A549 (cell line): ENCODE measurements at regions not wholly inside any gene's neighbourhood (a gene's known extent, or its start where the extent isn't known, plus 50 kb on each side); places are given as distances from the start of the nearest gene placed in this dataset.

ENCODE experiments used
- ATAC-seq, 2 experiments: fragments of 200-7000 bp in 1 of 2; fragments of >200 bp in 1 of 2; cut with Nextera tagmentation in 1 of 2; cut with Tn5 transposase in 1 of 2; 3 replicates each; pipeline versions ENCODE4 v1.8.0 to v1.9.1; 2018 to 2020; ENCODE audit warnings: mild to moderate bottlenecking in 1 of 2, moderate library complexity in 1 of 2
- CTCF ChIA-PET: fragments of 300-600 bp; sonication (Branson Sonifier 250); formaldehyde crosslinking; extraction: SDS; loops from one replicate; lab custom pipeline; 2021; ENCODE audit warnings: antibody characterized with exemption, inconsistent platforms; lab: Yijun Ruan, JAX
- POLR2A ChIA-PET: fragments of 350-600 bp; formaldehyde crosslinking; extraction: SDS; loops from one replicate; lab custom pipeline; 2021; ENCODE audit warnings: antibody characterized with exemption, inconsistent platforms; lab: Yijun Ruan, JAX
- DNase-seq, 2 experiments: peaks; one replicate each; pipeline versions ENCODE4 v3.0.0 to v3.0.0-alpha.2; 2011 to 2016; ENCODE audit warnings: low read depth in 1 of 2, low spot score in 1 of 2
- FAIRE-seq: peaks from 2 replicates; lab custom pipeline; 2011; peaks lifted over from hg19 to GRCh38; lab: Jason Lieb, UNC
- H3K27ac ChIP-seq, 2 experiments: fragments of >200 bp; sonication (Bioruptor Twin); formaldehyde crosslinking; 3 replicates each; pipeline ENCODE4 v1.5.1; 2016 to 2017
- H3K4me1 ChIP-seq: fragments of >200 bp; sonication (Bioruptor Twin); formaldehyde crosslinking; 3 replicates; pipeline ENCODE4 v1.6.1; 2016
- H3K4me2 ChIP-seq: fragments of >200 bp; sonication (Bioruptor Twin); formaldehyde crosslinking; 3 replicates; pipeline ENCODE4 v1.6.1; 2016
- H3K4me3 ChIP-seq: fragments of >200 bp; sonication (Bioruptor Twin); formaldehyde crosslinking; 3 replicates; pipeline ENCODE4 v1.5.1; 2016
- H3K9me3 ChIP-seq: fragments of >200 bp; sonication (Bioruptor Twin); formaldehyde crosslinking; 3 replicates; pipeline ENCODE4 v1.6.1; 2016
- BHLHE40 ChIP-seq: IDR thresholded peaks from 2 replicates; pipeline ENCODE4 v1.6.1; 2012; ENCODE audit warnings: low read depth, low read length, inconsistent platforms
- CBX8 ChIP-seq: fragments of 200-600 bp; sonication (generic); IDR thresholded peaks from 2 replicates; pipeline ENCODE4 v1.6.1; 2016
- CHD2 ChIP-seq: fragments of 150-350 bp; IDR thresholded peaks from 2 replicates; pipeline ENCODE4 v1.6.1; 2014; ENCODE audit warnings: low read length; ENCODE audit not compliant: partially characterized antibody
- CHD4 ChIP-seq: fragments of 200-600 bp; sonication (generic); IDR thresholded peaks from 2 replicates; pipeline ENCODE4 v1.6.1; 2016; ENCODE audit warnings: antibody characterized with exemption, mild to moderate bottlenecking, borderline replicate concordance
- EHF ChIP-seq: fragments of 250-450 bp; sonication (Bioruptor Pico); IDR thresholded peaks from 2 replicates; pipeline ENCODE4 v1.5.0; 2020; ENCODE audit warnings: mild to moderate bottlenecking
- EP300 ChIP-seq, 2 experiments: fragments of >200 bp; sonication (Bioruptor Twin); formaldehyde crosslinking; IDR thresholded peaks; 2 replicates in 1 of 2; 3 replicates in 1 of 2; pipeline ENCODE4 v1.6.1; 2016 to 2017
- GATA3 ChIP-seq: IDR thresholded peaks from 2 replicates; pipeline ENCODE4 v1.6.1; 2012; ENCODE audit warnings: borderline replicate concordance
- HMGXB4 ChIP-seq: fragments of 250-450 bp; sonication (Bioruptor Pico); IDR thresholded peaks from 2 replicates; pipeline ENCODE4 v1.5.0; 2021; ENCODE audit warnings: mild to moderate bottlenecking, moderate library complexity, borderline replicate concordance
- HOXA7 ChIP-seq: fragments of 250-450 bp; sonication (Bioruptor Pico); IDR thresholded peaks from 2 replicates; pipeline ENCODE4 v1.5.0; 2020; ENCODE audit warnings: mild to moderate bottlenecking, moderate library complexity
- HOXB13 ChIP-seq: fragments of 250-450 bp; sonication (Bioruptor Pico); IDR thresholded peaks from 2 replicates; pipeline ENCODE4 v1.5.0; 2020; ENCODE audit warnings: low read depth, mild to moderate bottlenecking, moderate library complexity
- HOXB5 ChIP-seq: fragments of 250-450 bp; sonication (Bioruptor Pico); IDR thresholded peaks from 2 replicates; pipeline ENCODE4 v1.5.0; 2020; ENCODE audit warnings: mild to moderate bottlenecking, moderate library complexity
- MAFK ChIP-seq: fragments of 450-650 bp; IDR thresholded peaks from 2 replicates; pipeline ENCODE4 v1.6.1; 2014; ENCODE audit not compliant: partially characterized antibody
- MAX ChIP-seq: IDR thresholded peaks from 2 replicates; pipeline ENCODE4 v1.6.1; 2012
- MAZ ChIP-seq: fragments of 150-350 bp; IDR thresholded peaks from 2 replicates; pipeline ENCODE4 v1.6.1; 2014; ENCODE audit warnings: antibody characterized with exemption, low read depth, low read length, borderline replicate concordance
- NPAS2 ChIP-seq: fragments of 250-450 bp; sonication (Bioruptor Pico); IDR thresholded peaks from 2 replicates; pipeline ENCODE4 v1.8.0; 2022; ENCODE audit warnings: mild to moderate bottlenecking, moderate library complexity, borderline replicate concordance
- PHF8 ChIP-seq: fragments of 200-600 bp; sonication (generic); IDR thresholded peaks from 2 replicates; pipeline ENCODE4 v1.6.1; 2016; ENCODE audit warnings: low read depth, mild to moderate bottlenecking, antibody characterized with exemption, moderate library complexity, borderline replicate concordance
- POLR2AphosphoS2 ChIP-seq: conservative IDR thresholded peaks from 2 replicates; pipeline ENCODE4 v1.6.1; 2012; ENCODE audit warnings: low read length, improper control_type of control experiment, inconsistent platforms
- RAD21 ChIP-seq, 2 experiments: fragments of >200 bp in 1 of 2; sonication (Bioruptor Twin) in 1 of 2; formaldehyde crosslinking in 1 of 2; IDR thresholded peaks in 1 of 2; conservative IDR thresholded peaks in 1 of 2; 2 replicates in 1 of 2; 3 replicates in 1 of 2; pipeline ENCODE4 v1.6.1; 2012 to 2018; ENCODE audit warnings: inconsistent platforms in 1 of 2
- RFX5 ChIP-seq: fragments of 450-650 bp; IDR thresholded peaks from 2 replicates; pipeline ENCODE4 v1.7.1; 2014; ENCODE audit warnings: antibody characterized with exemption, mild to moderate bottlenecking, moderate library complexity
- SREBF2 ChIP-seq: fragments of 450-650 bp; IDR thresholded peaks from 2 replicates; pipeline ENCODE4 v1.6.1; 2014; ENCODE audit warnings: mild to moderate bottlenecking, moderate library complexity
- USF2 ChIP-seq: fragments of 450-650 bp; IDR thresholded peaks from 2 replicates; pipeline ENCODE4 v1.6.1; 2014; ENCODE audit warnings: antibody characterized with exemption
- ZFP36 ChIP-seq: fragments of 450-650 bp; IDR thresholded peaks from 2 replicates; pipeline ENCODE4 v1.6.1; 2014; ENCODE audit warnings: borderline replicate concordance; ENCODE audit not compliant: partially characterized antibody
- ZNF302 ChIP-seq: fragments of 250-450 bp; sonication (Bioruptor Pico); IDR thresholded peaks from 2 replicates; pipeline ENCODE4 v1.9.0; 2021; ENCODE audit warnings: inconsistent platforms, mild to moderate bottlenecking, moderate library complexity
- WGBS: methylation state at CpG from one replicate; pipeline ENCODE4 v1.1.6; 2017; ENCODE audit errors: missing lambda C conversion rate; 5-methylcytosine and 5-hydroxymethylcytosine counted together
- TF ChIP-seq, protein P1 (sequence below): IDR thresholded peaks from 2 replicates; pipeline ENCODE4 v1.6.1; 2012; ENCODE audit warnings: low read depth, borderline replicate concordance
- TF ChIP-seq, protein P2 (sequence below): fragments of 150-350 bp; IDR thresholded peaks from 2 replicates; pipeline ENCODE4 v1.6.1; 2014; ENCODE audit warnings: low read depth, mild to moderate bottlenecking, low read length

- TF ChIP-seq MAFK (no peak), PHF8 (no peak), GATA3 (no peak), MAZ (no peak), ZFP36 (no peak)
- TF ChIP-seq, protein P1, sequence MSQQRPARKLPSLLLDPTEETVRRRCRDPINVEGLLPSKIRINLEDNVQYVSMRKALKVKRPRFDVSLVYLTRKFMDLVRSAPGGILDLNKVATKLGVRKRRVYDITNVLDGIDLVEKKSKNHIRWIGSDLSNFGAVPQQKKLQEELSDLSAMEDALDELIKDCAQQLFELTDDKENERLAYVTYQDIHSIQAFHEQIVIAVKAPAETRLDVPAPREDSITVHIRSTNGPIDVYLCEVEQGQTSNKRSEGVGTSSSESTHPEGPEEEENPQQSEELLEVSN, result no peak
- TF ChIP-seq, all 56 proteins: peak for 0
- DNase-seq, result no peak
- CTCF ChIA-PET, result no interaction called here
- Histone ChIP-seq H3K4me2 (no peak overlapping the region), H3K27ac (no peak overlapping the region), H3K4me3 (no peak overlapping the region), H3K4me1 (no peaks in the 10 kb centered on the region), H3K9me3 (no peaks in the 10 kb centered on the region)
- POLR2A ChIA-PET, result no interaction called here
- no peak for ATAC-seq
- FAIRE-seq, result no peak
- 18% methylated on average over 11 of the region's 11 CpGs for WGBS
Measured at GRCh38 chr6:39999006-39999867, 65.0 kb upstream of the MOCS1 start.

GRCh38 chr6:39998126-39998525 is 63.9 kb upstream of the MOCS1 start:
- no peaks in the 10 kb centered on the region for H3K9me3 ChIP-seq
- H3K4me2 ChIP-seq, result no peak overlapping the region
- ATAC-seq (no peak), FAIRE-seq (no peak), DNase-seq (no peak)
- H3K27ac ChIP-seq, result no peak overlapping the region
- ChIA-PET CTCF (no interaction called here), POLR2A (no interaction called here)
- no peaks in the 10 kb centered on the region for H3K4me1 ChIP-seq
- H3K4me3 ChIP-seq, result no peak overlapping the region
- TF ChIP-seq CHD4, result no peak
- no peak for TF ChIP-seq CBX8
- TF ChIP-seq HOXB5 (CRISPR knock-in tag), result no peak
- TF ChIP-seq RFX5, result no peak
- no peak for TF ChIP-seq EP300 (IDR thresholded peaks at IDR 0.05)
- no peak for TF ChIP-seq MAX
- TF ChIP-seq, protein P2, sequence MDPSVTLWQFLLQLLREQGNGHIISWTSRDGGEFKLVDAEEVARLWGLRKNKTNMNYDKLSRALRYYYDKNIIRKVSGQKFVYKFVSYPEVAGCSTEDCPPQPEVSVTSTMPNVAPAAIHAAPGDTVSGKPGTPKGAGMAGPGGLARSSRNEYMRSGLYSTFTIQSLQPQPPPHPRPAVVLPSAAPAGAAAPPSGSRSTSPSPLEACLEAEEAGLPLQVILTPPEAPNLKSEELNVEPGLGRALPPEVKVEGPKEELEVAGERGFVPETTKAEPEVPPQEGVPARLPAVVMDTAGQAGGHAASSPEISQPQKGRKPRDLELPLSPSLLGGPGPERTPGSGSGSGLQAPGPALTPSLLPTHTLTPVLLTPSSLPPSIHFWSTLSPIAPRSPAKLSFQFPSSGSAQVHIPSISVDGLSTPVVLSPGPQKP, result no peak
- no peak for TF ChIP-seq HOXA7 (CRISPR knock-in tag)
- TF ChIP-seq RAD21 (conservative IDR thresholded peaks at IDR 0.05 in 1 of 2, IDR thresholded peaks at IDR 0.05 in 1 of 2), result no peak
- TF ChIP-seq ZNF302 (CRISPR knock-in tag), result no peak
- no peak for TF ChIP-seq CHD2
- TF ChIP-seq EHF (CRISPR knock-in tag), result no peak
- no peak for TF ChIP-seq BHLHE40
- TF ChIP-seq HOXB13 (CRISPR knock-in tag), result no peak
- no peak for TF ChIP-seq NPAS2 (CRISPR knock-in tag)
- no peak for TF ChIP-seq POLR2AphosphoS2
- TF ChIP-seq SREBF2, result no peak
- TF ChIP-seq USF2, result no peak
- TF ChIP-seq HMGXB4, result no peak
- WGBS, result 10% methylated on average over 4 of the region's 4 CpGs
